Breast epithelium (tissue), 4 donors: ENCODE measurements at regions not wholly inside any gene's neighbourhood (a gene's known extent, or its start where the extent isn't known, plus 50 kb on each side); places are given as distances from the start of the nearest gene placed in this dataset.
"Not testable (repeated sequence)": the region's sequence is repeated elsewhere in the genome, so short reads cannot be mapped to it uniquely, and the experiment has no call there.

ENCODE experiments used
- DNase-seq, 2 donors: peaks; one replicate each; pipeline ENCODE4 v3.0.0-alpha.2; 2019; ENCODE audit warnings: low spot score in 2 of 2
- H3K27ac ChIP-seq, 2 donors: fragments of 200-600 bp; sonication (generic) in 1 of 2; one replicate each; pipeline ENCODE4 v1.5.1; 2016 to 2019; ENCODE audit warnings: mild to moderate bottlenecking in 1 of 2
- H3K27me3 ChIP-seq, 2 donors: fragments of 200-600 bp; sonication (generic) in 1 of 2; one replicate each; pipeline versions ENCODE4 v1.5.1 to v1.6.0; 2017 to 2019; ENCODE audit warnings: control low read depth in 1 of 2, mild to moderate bottlenecking in 1 of 2
- H3K36me3 ChIP-seq: fragments of 200-600 bp; one replicate; pipeline ENCODE4 v1.5.1; 2019
- H3K4me1 ChIP-seq, 2 donors: fragments of 200-600 bp; sonication (generic); one replicate each; pipeline ENCODE4 v1.5.1; 2016 to 2019; ENCODE audit warnings: control low read depth in 1 of 2
- H3K4me3 ChIP-seq, 3 donors: fragments of 200-600 bp; sonication (generic); 1 replicate in 2 of 3; 2 replicates in 1 of 3; pipeline ENCODE4 v1.5.1; 2016 to 2019; ENCODE audit warnings: mild to moderate bottlenecking in 3 of 3, moderate library complexity in 2 of 3
- H3K9me3 ChIP-seq, 2 donors: fragments of 200-600 bp; sonication (generic) in 1 of 2; one replicate each; pipeline ENCODE4 v1.5.1; 2016 to 2019; ENCODE audit warnings: control low read depth in 1 of 2
- CTCF ChIP-seq, 3 donors: fragments of 450-650 bp; IDR thresholded peaks; one replicate each; pipeline ENCODE4 v1.5.1; 2016 to 2017; ENCODE audit warnings: antibody characterized with exemption in 3 of 3, mild to moderate bottlenecking in 3 of 3, moderate library complexity in 3 of 3
- POLR2A ChIP-seq: fragments of 450-650 bp; IDR thresholded peaks from one replicate; pipeline ENCODE4 v1.6.1; 2016; ENCODE audit warnings: antibody characterized with exemption, mild to moderate bottlenecking, moderate library complexity
- POLR2AphosphoS5 ChIP-seq, 3 donors: sonication (generic); formaldehyde crosslinking; IDR thresholded peaks; one replicate each; pipeline ENCODE4 v1.6.1; 2017; ENCODE audit warnings: antibody characterized with exemption in 3 of 3
- intact Hi-C: fragments of 100-400 bp; cut with DNase I; formaldehyde crosslinking; loops from one replicate; pipeline ENCODE4 v1.15.1; 2023; ENCODE audit warnings: low total_unique reads

GRCh38 chr17:70520447-70520846, 351.1 kb downstream of the KCNJ2 start:
- no peak for DNase-seq
- no peaks in the 10 kb centered on the region for H3K4me1 ChIP-seq
- TF ChIP-seq CTCF (IDR thresholded peaks at IDR 0.05) (no peak), POLR2A (no peak), POLR2AphosphoS5 (IDR thresholded peaks at IDR 0.05) (no peak)
- no peaks in the 10 kb centered on the region for H3K36me3 ChIP-seq
- H3K27me3 ChIP-seq = no peaks in the 10 kb centered on the region
- intact Hi-C loops = no loop called here
- H3K27ac ChIP-seq = no peak overlapping the region
- H3K4me3 ChIP-seq = no peak overlapping the region
- H3K9me3 ChIP-seq = no peaks in the 10 kb centered on the region

DNA sequence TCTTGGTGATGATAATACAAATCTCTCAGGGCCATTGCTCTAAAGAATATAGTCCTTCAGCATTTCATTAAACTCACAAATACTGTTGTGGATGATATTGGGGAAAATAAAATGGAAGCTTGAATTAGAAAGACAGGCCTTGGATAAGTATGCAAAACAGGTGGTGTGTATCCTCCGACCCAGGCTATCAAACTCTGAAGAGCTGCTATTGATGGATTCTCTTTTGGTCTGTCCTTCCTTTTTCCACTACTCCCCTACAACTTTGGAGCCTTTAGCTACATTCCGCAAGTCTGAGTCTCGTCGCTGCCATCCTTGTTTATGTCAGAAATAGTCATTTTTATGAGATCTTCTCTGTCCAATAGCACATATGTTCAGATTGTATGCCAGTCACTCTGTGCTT, 351.6 kb downstream of the KCNJ2 start:
- Histone ChIP-seq H3K27me3 (no peaks in the 10 kb centered on the region), H3K4me1 (no peaks in the 10 kb centered on the region), H3K4me3 (no peak overlapping the region), H3K9me3 (no peaks in the 10 kb centered on the region), H3K27ac (no peak overlapping the region), H3K36me3 (no peaks in the 10 kb centered on the region)
- DNase-seq = no peak
- TF ChIP-seq CTCF (IDR thresholded peaks at IDR 0.05) (no peak), POLR2A (no peak), POLR2AphosphoS5 (IDR thresholded peaks at IDR 0.05) (no peak)
- intact Hi-C loops = no loop called here

DNA sequence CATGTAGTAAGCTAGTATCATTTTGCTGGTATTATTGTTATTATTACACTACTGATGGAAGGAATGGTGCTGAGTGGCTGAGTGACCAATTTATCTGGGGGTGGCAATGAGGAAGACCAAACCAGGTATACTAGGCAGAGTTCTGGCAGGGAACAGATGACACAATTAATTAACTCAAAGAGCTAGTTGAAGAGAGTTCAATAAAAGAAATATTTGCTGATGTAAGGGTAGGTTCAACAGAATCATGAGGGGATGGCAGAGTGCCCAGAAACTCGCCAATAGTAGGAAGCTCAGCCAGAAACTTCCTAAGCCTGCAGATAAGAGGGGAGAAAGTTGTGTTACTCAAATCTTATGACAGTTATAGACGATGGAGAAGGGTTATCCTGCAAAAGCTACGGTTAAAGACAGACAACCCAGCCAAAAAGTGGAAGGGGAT, 352.5 kb downstream of the KCNJ2 start:
- no peak for DNase-seq
- no peak overlapping the region for H3K4me3 ChIP-seq
- H3K27ac ChIP-seq = no peak overlapping the region
- H3K36me3 ChIP-seq = no peaks in the 10 kb centered on the region
- H3K9me3 ChIP-seq = no peaks in the 10 kb centered on the region
- intact Hi-C loops = no loop called here
- TF ChIP-seq CTCF (IDR thresholded peaks at IDR 0.05) = no peak
- no peaks in the 10 kb centered on the region for H3K4me1 ChIP-seq
- no peaks in the 10 kb centered on the region for H3K27me3 ChIP-seq

- intact Hi-C loops = no loop called here
- Histone ChIP-seq H3K27ac (no peak overlapping the region), H3K27me3 (no peaks in the 10 kb centered on the region), H3K4me1 (no peaks in the 10 kb centered on the region), H3K36me3 (no peaks in the 10 kb centered on the region), H3K4me3 (no peak overlapping the region), H3K9me3 (no peaks in the 10 kb centered on the region)
- DNase-seq = no peak
- no peak for TF ChIP-seq POLR2A
- no peak for TF ChIP-seq CTCF (IDR thresholded peaks at IDR 0.05)
Observed at GRCh38 chr17:70523426-70523825, 354.1 kb downstream of the KCNJ2 start.

GRCh38 chr17:70525035-70525434, 355.7 kb downstream of the KCNJ2 start:
- H3K4me1 ChIP-seq, H3K27ac ChIP-seq, H3K27me3 ChIP-seq, H3K4me3 ChIP-seq, H3K9me3 ChIP-seq, DNase-seq, H3K36me3 ChIP-seq, intact Hi-C loops: not testable (repeated sequence)

- intact Hi-C loops = no loop called here
- TF ChIP-seq POLR2AphosphoS5 (IDR thresholded peaks at IDR 0.05) (no peak), CTCF (IDR thresholded peaks at IDR 0.05) (no peak), POLR2A (no peak)
- DNase-seq = no peak
- H3K27me3 ChIP-seq = no peaks in the 10 kb centered on the region
- H3K9me3 ChIP-seq = no peaks in the 10 kb centered on the region
- H3K36me3 ChIP-seq = no peaks in the 10 kb centered on the region
- no peak overlapping the region for H3K27ac ChIP-seq
- no peaks in the 10 kb centered on the region for H3K4me1 ChIP-seq
- no peak overlapping the region for H3K4me3 ChIP-seq
Observed at GRCh38 chr17:70525961-70526360, 356.6 kb downstream of the KCNJ2 start.
